HG02798 (cell line): ENCODE measurements at regions not wholly inside any gene's neighbourhood (a gene's known extent, or its start where the extent isn't known, plus 50 kb on each side); places are given as distances from the start of the nearest gene placed in this dataset.

Experiments
- ATAC-seq: cut with Tn5 transposase; IDR thresholded peaks from one replicate; pipeline ENCODE4 v1.9.1; 2021; ENCODE audit warnings: mild to moderate bottlenecking; ENCODE audit not compliant: unreplicated experiment, poor library complexity

GRCh38 chr4:123708902-123709301 is 312.3 kb downstream of the SPRY1 start:
- ATAC-seq: no peak

- no peak for ATAC-seq
These were observed 312.7 kb downstream of the SPRY1 start for GRCh38 chr4:123709336-123709735.

- ATAC-seq: no peak
These were observed 334.4 kb downstream of the SPRY1 start for GRCh38 chr4:123731035-123731434.

GRCh38 chr4:123737156-123737555 is 340.6 kb downstream of the SPRY1 start:
- no peak for ATAC-seq

- no peak for ATAC-seq
These were observed 343.2 kb downstream of the SPRY1 start for GRCh38 chr4:123739806-123740205.

GRCh38 chr4:123740236-123740635 is 343.6 kb downstream of the SPRY1 start:
- no peak for ATAC-seq

GRCh38 chr4:123741906-123742305 is 345.3 kb downstream of the SPRY1 start:
- ATAC-seq: no peak

GRCh38 chr4:123743848-123744247 is 347.3 kb downstream of the SPRY1 start:
- ATAC-seq: no peak

- no peak for ATAC-seq
These were observed 348.2 kb downstream of the SPRY1 start for GRCh38 chr4:123744664-123745290.

GRCh38 chr4:123747016-123747415 is 350.4 kb downstream of the SPRY1 start:
- ATAC-seq: no peak

- no peak for ATAC-seq
These were observed 352.2 kb downstream of the SPRY1 start for GRCh38 chr4:123748806-123749205.

GRCh38 chr4:123749383-123749782 is 352.8 kb downstream of the SPRY1 start:
- no peak for ATAC-seq

GRCh38 chr4:123750044-123750443 is 353.4 kb downstream of the SPRY1 start:
- no peak for ATAC-seq

GRCh38 chr4:123755655-123756054 is 359.1 kb downstream of the SPRY1 start:
- no peak for ATAC-seq

- no peak for ATAC-seq
These were observed 371.2 kb downstream of the SPRY1 start for GRCh38 chr4:123767806-123768205.

GRCh38 chr4:123770884-123771283 is 374.3 kb downstream of the SPRY1 start:
- no peak for ATAC-seq

- peak; percentile 99 for ATAC-seq
These were observed 379.7 kb downstream of the SPRY1 start for GRCh38 chr4:123776267-123776666.

GRCh38 chr4:123777373-123777772 is 380.8 kb downstream of the SPRY1 start:
- no peak for ATAC-seq

GRCh38 chr4:123783151-123783790 is 386.7 kb downstream of the SPRY1 start:
- ATAC-seq: no peak

- ATAC-seq: no peak
These were observed 387.3 kb downstream of the SPRY1 start for GRCh38 chr4:123783921-123784320.

- no peak for ATAC-seq
These were observed 388.0 kb downstream of the SPRY1 start for GRCh38 chr4:123784626-123785025.

GRCh38 chr4:123785538-123785937 is 388.9 kb downstream of the SPRY1 start:
- ATAC-seq: no peak
